OCI-LY3 (cell line): ENCODE measurements at regions not wholly inside any gene's neighbourhood (a gene's known extent, or its start where the extent isn't known, plus 50 kb on each side); places are given as distances from the start of the nearest gene placed in this dataset.
"Not testable (repeated sequence)": the region's sequence is repeated elsewhere in the genome, so short reads cannot be mapped to it uniquely, and the experiment has no call there.

Experiments used
- H2AFZ ChIP-seq: fragments of 200-600, 300-600 bp; shearing (Covaris generic); 2 replicates; pipeline ENCODE4 v1.6.0; 2014; ENCODE audit warnings: antibody characterized with exemption, low read depth, low read length
- H3K27ac ChIP-seq: fragments of 200-600, 300-600 bp; sonication (generic); 2 replicates; pipeline ENCODE4 v1.5.1; 2014; ENCODE audit warnings: mild to moderate bottlenecking, low read length, moderate library complexity, mixed read lengths
- H3K27me3 ChIP-seq: fragments of 200-600, 300-600 bp; sonication (generic); 2 replicates; pipeline ENCODE4 v1.6.1; 2014; ENCODE audit warnings: low read depth, low read length, mixed read lengths
- H3K36me3 ChIP-seq: fragments of 200-600, 300-600 bp; sonication (generic); replicated peaks from 2 replicates; pipeline ENCODE3; 2014; ENCODE audit warnings: low read depth, low read length, mixed read lengths
- H3K4me1 ChIP-seq: fragments of 300-600, 200-600 bp; sonication (generic); 2 replicates; pipeline ENCODE4 v1.6.1; 2014; ENCODE audit warnings: low read length, mixed read lengths
- H3K4me2 ChIP-seq: fragments of 200-600, 300-600 bp; sonication (generic); 2 replicates; pipeline ENCODE4 v1.6.1; 2014; ENCODE audit warnings: low read length, mixed read lengths
- H3K4me3 ChIP-seq: fragments of 300-600, 200-600 bp; sonication (generic); 2 replicates; pipeline ENCODE4 v1.5.1; 2014; ENCODE audit warnings: antibody characterized with exemption, mild to moderate bottlenecking, low read length, moderate library complexity
- H3K79me2 ChIP-seq: fragments of 300-600, 200-600 bp; shearing (Covaris generic); 2 replicates; pipeline ENCODE4 v1.6.1; 2014; ENCODE audit warnings: mild to moderate bottlenecking, low read length, mixed read lengths
- H3K9ac ChIP-seq: fragments of 300-600, 200-600 bp; shearing (Covaris generic); 2 replicates; pipeline ENCODE4 v1.6.0; 2014; ENCODE audit warnings: mild to moderate bottlenecking, low read length, moderate library complexity
- H3K9me3 ChIP-seq: fragments of 200-600, 300-600 bp; shearing (Covaris generic); 2 replicates; pipeline ENCODE4 v1.6.1; 2014; ENCODE audit warnings: low read length, mixed read lengths; ENCODE audit not compliant: insufficient read depth
- H4K20me1 ChIP-seq: fragments of 200-600, 300-600 bp; sonication (generic); 2 replicates; pipeline ENCODE4 v1.6.1; 2016; ENCODE audit warnings: low read length, mixed read lengths; ENCODE audit not compliant: insufficient read depth
- EZH2phosphoT487 ChIP-seq: fragments of 200-600 bp; shearing (Covaris generic); IDR thresholded peaks from 2 replicates; pipeline ENCODE4 v1.6.1; 2018; ENCODE audit warnings: antibody characterized with exemption, mixed run types, low read depth
- TF ChIP-seq, protein P1 (sequence below): fragments of 200-600, 300-600 bp; sonication (generic); IDR thresholded peaks from 2 replicates; pipeline ENCODE4 v1.5.1; 2014; ENCODE audit warnings: antibody characterized with exemption, low read length, low read depth

DNA sequence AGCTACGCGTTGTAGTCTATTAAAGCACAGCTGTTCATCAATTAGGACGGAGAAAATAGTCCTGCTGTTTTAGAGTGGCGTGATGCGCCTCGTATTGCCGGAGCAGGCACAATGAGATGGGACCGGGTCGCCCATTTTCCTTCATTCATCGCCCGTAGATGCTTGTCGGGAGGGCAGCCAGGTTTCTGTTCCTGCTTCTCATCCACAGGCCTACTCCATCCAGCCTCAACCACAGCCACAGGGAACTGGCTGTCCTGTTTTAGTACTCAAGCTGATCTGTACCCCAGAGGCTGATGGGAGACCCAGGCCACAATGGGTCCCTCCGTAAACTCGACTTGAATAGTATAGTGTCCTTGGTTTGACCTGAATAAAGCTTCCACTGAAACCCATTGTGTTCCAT, 264.0 kb downstream of the VRK1 start:
- peaks cover 5% of the 10 kb centered on the region; the same call in 1 of the 2 replicates for H3K27me3 ChIP-seq
- no peak overlapping the region for H3K9ac ChIP-seq
- TF ChIP-seq, protein P1, sequence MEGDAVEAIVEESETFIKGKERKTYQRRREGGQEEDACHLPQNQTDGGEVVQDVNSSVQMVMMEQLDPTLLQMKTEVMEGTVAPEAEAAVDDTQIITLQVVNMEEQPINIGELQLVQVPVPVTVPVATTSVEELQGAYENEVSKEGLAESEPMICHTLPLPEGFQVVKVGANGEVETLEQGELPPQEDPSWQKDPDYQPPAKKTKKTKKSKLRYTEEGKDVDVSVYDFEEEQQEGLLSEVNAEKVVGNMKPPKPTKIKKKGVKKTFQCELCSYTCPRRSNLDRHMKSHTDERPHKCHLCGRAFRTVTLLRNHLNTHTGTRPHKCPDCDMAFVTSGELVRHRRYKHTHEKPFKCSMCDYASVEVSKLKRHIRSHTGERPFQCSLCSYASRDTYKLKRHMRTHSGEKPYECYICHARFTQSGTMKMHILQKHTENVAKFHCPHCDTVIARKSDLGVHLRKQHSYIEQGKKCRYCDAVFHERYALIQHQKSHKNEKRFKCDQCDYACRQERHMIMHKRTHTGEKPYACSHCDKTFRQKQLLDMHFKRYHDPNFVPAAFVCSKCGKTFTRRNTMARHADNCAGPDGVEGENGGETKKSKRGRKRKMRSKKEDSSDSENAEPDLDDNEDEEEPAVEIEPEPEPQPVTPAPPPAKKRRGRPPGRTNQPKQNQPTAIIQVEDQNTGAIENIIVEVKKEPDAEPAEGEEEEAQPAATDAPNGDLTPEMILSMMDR: no peak
- TF ChIP-seq EZH2phosphoT487: no peak
- H3K4me2 ChIP-seq: no peak overlapping the region
- no peaks in the 10 kb centered on the region for H3K9me3 ChIP-seq
- H3K4me3 ChIP-seq: no peak overlapping the region
- no peak overlapping the region for H2AFZ ChIP-seq
- no peaks in the 10 kb centered on the region for H3K4me1 ChIP-seq
- no peak overlapping the region for H3K27ac ChIP-seq
- H4K20me1 ChIP-seq: no peaks in the 10 kb centered on the region
- H3K36me3 ChIP-seq: no peaks in the 10 kb centered on the region
- H3K79me2 ChIP-seq: no peaks in the 10 kb centered on the region

DNA sequence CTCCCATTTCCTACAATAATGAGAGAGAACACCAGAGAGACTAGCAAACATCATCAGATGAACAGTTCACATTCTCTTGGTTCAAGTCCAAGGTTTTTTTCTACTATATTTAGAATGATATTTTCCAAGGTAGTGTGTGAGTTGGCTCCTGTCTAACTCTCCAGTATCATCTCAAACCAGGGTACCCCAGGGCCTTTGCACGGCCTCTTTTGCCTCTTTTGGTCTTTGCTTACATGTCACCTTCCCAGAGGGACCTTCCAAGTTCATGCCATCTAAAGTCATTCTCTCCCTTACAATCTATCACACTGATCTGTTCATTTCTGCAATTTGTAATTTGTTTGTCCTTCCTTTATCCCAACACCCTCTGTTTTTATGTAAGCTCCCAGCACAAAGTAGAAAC, 264.5 kb downstream of the VRK1 start:
- H2AFZ ChIP-seq: no peak overlapping the region

DNA sequence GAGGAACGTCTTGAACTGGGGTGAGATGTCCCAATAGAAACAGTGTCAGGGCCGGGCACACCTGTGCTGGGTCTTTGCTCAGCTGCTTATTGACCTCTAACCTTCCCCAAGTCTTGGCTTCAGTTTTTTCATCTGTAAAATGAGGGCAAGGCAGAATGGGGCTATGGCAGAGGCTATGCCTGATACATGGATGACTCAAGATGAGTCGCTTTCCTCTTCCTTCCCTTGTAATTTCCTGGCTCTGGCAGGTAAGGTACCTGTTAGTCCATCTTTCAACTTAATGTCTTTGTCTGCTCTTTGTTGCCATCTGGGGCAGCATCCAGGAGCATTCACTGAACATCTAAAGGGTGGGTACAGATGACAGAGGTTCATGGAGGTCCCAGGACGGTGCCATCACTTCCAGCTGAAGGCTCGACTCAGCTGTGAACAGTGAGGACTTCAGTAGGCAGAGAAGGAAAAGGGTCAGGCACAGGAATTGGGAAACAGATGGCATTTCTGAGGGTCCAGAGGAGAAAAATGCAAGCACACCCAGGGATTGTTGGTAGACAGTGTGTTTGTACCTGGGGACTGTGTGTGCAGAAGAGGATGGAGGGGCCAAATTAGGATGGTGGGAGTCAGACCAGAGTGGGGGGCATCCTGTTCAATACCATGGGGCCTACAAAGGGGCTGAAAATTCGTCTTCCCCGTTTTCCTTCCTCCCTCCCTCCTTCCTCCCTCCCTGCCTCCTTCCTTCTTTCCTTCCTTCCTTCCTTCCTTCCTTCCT, 268.3 kb downstream of the VRK1 start:
- no peak for TF ChIP-seq EZH2phosphoT487
- TF ChIP-seq, protein P1: no peak
- H3K79me2 ChIP-seq: no peaks in the 10 kb centered on the region
- no peak overlapping the region for H3K4me2 ChIP-seq
- H3K27ac ChIP-seq: no peak overlapping the region
- H3K9ac ChIP-seq: no peak overlapping the region
- no peaks in the 10 kb centered on the region for H3K4me1 ChIP-seq
- peaks cover 5% of the 10 kb centered on the region; the same call in 1 of the 2 replicates for H3K27me3 ChIP-seq
- H3K9me3 ChIP-seq: no peaks in the 10 kb centered on the region
- no peaks in the 10 kb centered on the region for H4K20me1 ChIP-seq
- no peaks in the 10 kb centered on the region for H3K36me3 ChIP-seq
- H2AFZ ChIP-seq: no peak overlapping the region
- no peak overlapping the region for H3K4me3 ChIP-seq

More for the DNA sequence above, 264.5 kb downstream of the VRK1 start:
- no peaks in the 10 kb centered on the region for H3K9me3 ChIP-seq
- H3K9ac ChIP-seq: no peak overlapping the region
- TF ChIP-seq EZH2phosphoT487: no peak
- TF ChIP-seq, protein P1: no peak
- no peaks in the 10 kb centered on the region for H3K4me1 ChIP-seq
- H4K20me1 ChIP-seq: no peaks in the 10 kb centered on the region
- H3K79me2 ChIP-seq: no peaks in the 10 kb centered on the region
- peaks cover 5% of the 10 kb centered on the region; the same call in 1 of the 2 replicates for H3K27me3 ChIP-seq
- H3K36me3 ChIP-seq: no peaks in the 10 kb centered on the region
- no peak overlapping the region for H3K27ac ChIP-seq
- no peak overlapping the region for H3K4me3 ChIP-seq
- H3K4me2 ChIP-seq: no peak overlapping the region

DNA sequence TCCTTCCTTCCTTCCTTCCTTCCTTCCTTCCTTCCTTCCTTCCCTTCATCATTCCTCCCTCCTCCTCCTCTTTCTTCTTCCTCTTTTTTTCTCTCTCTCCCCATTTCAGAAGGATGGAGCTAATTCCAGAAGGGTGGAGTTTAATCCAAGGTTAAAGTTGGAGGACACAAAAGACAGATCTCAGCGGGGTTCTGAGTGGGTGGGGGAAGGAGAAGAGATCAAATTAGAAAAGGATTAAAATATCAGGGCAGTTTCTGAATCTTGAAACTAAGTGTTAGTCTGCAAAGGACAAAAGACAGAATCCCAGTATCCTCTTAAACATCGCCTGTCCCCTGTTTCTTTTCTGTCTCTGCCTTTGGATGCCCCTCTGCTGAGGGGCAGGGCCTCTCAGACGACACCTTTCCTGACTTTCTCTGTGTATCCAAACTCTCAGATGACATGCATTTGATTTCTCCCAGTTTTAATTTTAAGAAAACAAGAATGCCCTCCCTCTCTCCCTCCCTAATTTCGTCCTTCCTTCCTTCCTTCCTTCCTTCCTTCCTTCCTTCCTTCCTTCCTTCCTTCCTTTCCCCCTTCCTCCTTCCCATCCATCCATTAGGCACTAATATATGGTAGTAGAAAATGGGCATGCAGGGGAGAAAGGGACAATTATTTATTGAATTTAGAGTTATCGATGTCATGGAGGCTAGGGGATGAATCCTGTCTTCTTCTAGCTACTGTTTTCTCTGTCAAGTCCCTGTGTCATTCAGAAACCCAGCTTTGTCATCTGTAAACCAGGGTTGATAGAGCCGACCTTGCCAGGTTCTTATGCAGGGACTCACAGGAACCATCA, 269.1 kb downstream of the VRK1 start:
- Histone ChIP-seq H2AFZ (no peak overlapping the region), H3K9me3 (no peaks in the 10 kb centered on the region), H3K4me1 (no peaks in the 10 kb centered on the region), H3K27me3 (peaks cover 5% of the 10 kb centered on the region; the same call in 1 of the 2 replicates), H3K4me3 (no peak overlapping the region), H3K27ac (no peak overlapping the region), H3K36me3 (no peaks in the 10 kb centered on the region), H3K79me2 (no peaks in the 10 kb centered on the region), H4K20me1 (no peaks in the 10 kb centered on the region), H3K9ac (no peak overlapping the region), H3K4me2 (no peak overlapping the region)
- no peak for TF ChIP-seq EZH2phosphoT487
- TF ChIP-seq, protein P1: no peak

DNA sequence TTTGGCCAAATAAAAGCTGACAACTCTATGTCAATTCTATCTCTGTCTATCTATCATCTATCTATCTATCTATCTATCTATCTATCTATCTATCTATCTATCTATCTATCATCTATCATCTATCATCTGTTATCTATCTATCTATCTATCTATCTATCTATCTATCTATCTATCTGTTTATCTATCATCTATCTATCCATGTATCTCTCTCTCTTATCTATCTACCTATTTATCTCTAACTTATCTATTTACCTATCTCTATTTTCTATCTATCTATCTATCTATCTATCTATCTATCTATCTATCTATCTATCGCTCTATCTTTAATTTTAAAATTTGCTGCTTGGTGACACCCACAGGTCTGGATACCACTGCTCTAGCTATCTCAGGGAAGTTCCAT, 271.1 kb downstream of the VRK1 start:
- not testable (repeated sequence) for H3K4me3 ChIP-seq, H3K27ac ChIP-seq, H2AFZ ChIP-seq, H3K4me2 ChIP-seq, H3K36me3 ChIP-seq, H3K9me3 ChIP-seq, H3K27me3 ChIP-seq, H4K20me1 ChIP-seq, H3K9ac ChIP-seq, H3K79me2 ChIP-seq, H3K4me1 ChIP-seq
